ENCODE measurements at regions not wholly inside any gene's neighbourhood (a gene's known extent, or its start where the extent isn't known, plus 50 kb on each side); places are given as distances from the start of the nearest gene placed in this dataset.

DNA sequence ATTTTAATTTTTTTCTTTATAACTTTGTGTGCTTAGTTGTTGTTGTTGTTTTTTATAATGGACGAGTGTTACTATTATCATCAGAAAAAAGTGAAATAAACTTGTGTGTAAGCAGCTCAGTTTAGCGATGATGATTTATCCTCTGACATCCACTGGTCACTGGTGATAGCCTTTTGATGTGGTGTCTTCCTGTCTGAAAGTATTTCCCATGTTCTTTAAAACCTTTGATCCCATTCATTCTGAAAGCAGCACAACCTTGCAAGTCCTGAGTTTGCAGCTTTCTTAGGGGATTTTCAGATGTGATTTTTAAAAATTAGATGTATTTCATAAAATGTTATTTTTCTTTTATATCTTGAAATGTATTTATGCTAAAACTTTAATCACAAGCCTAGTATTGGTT is 85.9 kb upstream of the ZPLD1 start:
- TF ChIP-seq POLR2AphosphoS5 (IDR thresholded peaks at IDR 0.05) (no peak), POLR2A (IDR thresholded peaks at IDR 0.05) (no peak)
